ENCODE measurements at regions not wholly inside any gene's neighbourhood (a gene's known extent, or its start where the extent isn't known, plus 50 kb on each side); places are given as distances from the start of the nearest gene placed in this dataset.

DNA sequence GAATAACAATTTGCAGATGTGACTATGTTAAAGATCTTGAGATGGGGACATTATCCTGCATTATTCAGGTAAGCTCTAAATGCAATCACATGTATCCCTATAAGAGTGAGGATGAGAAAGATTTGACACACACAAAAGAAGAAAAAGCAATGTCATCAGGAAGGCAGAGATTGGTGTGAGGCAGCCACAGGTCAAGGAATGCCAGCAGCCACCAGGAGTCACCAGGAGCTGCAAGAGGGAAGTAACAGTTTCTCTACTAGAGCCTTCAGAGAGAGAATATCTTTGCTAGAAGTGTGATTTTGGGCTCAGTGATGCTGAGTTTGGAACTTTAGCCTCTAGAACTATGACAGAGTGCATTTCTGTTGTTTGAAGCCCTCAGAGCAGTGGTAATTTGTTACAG, 700.3 kb upstream of the SEMA3D start:
- TF ChIP-seq, protein P1, sequence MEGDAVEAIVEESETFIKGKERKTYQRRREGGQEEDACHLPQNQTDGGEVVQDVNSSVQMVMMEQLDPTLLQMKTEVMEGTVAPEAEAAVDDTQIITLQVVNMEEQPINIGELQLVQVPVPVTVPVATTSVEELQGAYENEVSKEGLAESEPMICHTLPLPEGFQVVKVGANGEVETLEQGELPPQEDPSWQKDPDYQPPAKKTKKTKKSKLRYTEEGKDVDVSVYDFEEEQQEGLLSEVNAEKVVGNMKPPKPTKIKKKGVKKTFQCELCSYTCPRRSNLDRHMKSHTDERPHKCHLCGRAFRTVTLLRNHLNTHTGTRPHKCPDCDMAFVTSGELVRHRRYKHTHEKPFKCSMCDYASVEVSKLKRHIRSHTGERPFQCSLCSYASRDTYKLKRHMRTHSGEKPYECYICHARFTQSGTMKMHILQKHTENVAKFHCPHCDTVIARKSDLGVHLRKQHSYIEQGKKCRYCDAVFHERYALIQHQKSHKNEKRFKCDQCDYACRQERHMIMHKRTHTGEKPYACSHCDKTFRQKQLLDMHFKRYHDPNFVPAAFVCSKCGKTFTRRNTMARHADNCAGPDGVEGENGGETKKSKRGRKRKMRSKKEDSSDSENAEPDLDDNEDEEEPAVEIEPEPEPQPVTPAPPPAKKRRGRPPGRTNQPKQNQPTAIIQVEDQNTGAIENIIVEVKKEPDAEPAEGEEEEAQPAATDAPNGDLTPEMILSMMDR (IDR thresholded peaks at IDR 0.05; ENCODE audit: low read depth, low read length) = no peak
- DNase-seq (ENCODE audit: extremely low read depth, low read depth) = no peak

DNA sequence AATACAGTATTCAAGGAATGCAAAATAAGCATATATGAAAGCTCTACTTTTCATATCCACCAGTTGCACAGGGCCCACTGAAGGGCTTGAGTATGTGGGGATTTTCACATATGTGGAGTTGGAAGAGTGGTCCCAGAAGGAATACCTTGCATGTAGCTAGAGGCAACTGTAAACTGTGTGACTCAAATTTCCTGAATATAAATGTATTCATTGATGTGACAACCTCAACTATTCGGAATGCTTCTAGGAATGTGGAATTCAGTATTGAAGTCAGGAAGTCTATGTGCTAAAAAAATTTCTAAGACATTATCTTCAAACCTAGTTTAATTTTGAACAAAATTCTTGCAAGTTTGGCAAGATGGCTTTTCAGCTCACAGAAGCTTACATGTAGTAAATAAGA, 695.5 kb upstream of the SEMA3D start:
- no peak for DNase-seq (ENCODE audit: extremely low read depth, low read depth)
- TF ChIP-seq, protein P1 (IDR thresholded peaks at IDR 0.05; ENCODE audit: low read depth, low read length) = no peak

DNA sequence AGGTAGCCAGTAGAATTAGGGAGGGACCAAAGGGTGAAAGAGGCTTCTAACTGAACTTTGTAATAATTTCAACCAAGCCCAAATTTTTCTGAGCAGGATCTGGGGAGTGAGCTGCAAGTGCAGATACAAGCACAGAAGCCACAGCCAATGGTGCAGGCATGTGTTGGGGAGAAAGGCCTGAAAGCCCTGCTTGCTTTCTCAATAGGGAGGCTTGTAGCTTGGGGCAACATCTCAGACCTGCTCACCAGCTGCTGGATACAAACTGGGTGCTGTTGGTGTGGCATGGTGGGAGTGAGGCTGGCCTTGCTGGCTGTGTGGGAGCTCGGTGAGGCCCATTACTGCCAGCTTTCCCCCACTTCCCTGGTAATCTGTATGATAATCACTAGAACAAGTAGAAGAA, 688.5 kb upstream of the SEMA3D start:
- TF ChIP-seq, protein P1 (IDR thresholded peaks at IDR 0.05; ENCODE audit: low read depth, low read length) = no peak
- no peak for DNase-seq (ENCODE audit: extremely low read depth, low read depth)

DNA sequence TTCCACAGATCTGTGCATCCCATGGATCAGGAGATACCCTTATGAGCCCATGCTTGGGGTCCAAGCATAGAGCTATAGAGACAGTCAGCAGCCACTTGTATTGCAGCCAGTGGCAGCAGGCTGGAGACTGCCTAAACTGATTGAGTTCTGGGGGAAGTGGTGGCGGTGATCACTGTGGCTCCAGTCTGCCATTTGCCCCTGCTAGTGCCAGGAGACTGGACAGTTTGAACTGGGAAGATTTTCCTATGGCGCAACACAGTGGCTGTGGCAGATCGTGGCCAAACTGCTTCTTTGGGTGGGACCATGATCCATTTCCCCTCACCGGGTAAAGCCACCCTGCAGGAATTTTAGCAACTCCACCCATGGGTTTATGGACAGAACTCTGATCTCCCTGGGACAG, 679.7 kb upstream of the SEMA3D start:
- DNase-seq (ENCODE audit: extremely low read depth, low read depth) = no peak
- TF ChIP-seq, protein P1 (IDR thresholded peaks at IDR 0.05; ENCODE audit: low read depth, low read length) = no peak

DNA sequence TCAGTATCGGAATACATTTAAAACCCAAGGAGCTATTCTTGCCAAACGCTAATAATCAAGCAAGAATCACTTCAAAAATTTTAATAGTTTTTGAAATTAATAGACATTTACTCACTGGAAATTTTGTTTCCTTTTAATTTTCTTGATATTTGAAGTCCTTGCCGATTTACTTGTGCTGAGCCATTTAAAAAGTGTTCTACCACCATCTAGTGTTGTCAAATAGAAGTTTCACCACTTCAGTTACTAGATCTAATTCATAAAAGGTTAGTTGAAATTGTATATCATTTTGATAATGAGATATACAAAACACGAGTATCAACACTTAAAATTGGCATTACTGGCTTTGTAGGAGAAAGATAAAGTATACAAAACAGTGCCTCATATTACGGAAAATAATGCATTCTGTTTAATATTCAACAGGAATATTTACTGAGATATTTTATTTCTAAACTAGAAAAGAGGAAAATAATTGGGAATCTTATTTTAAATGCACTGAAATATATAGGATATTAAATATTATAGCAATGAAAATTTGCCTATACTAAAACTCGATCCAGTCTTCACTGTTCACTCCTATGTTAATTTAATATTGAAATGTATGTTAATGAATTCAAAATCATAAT, 664.8 kb upstream of the SEMA3D start:
- TF ChIP-seq, protein P1 (IDR thresholded peaks at IDR 0.05; ENCODE audit: low read depth, low read length) = peak; percentile 50

DNA sequence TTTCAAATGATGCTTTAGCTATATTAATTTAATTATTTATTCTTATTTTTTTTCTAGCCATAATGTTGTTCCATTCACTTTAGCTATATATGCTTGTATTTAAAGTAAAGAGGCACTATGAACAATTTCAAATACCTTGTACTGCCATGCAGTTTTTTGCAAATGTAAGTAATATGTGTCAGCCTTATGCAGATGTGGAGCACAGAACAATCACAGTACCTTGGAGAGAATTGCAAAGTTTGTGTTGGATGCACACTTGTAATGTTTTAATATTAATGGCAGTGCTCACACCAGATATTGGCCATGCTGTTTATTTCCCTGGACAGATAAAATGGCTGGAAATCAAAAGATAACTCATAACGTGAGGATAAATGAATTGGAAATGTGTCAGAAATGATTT, 663.5 kb upstream of the SEMA3D start:
- TF ChIP-seq, protein P1 (IDR thresholded peaks at IDR 0.05; ENCODE audit: low read depth, low read length) = no peak
- no peak for DNase-seq (ENCODE audit: extremely low read depth, low read depth)

More for the DNA sequence above, 664.8 kb upstream of the SEMA3D start:
- DNase-seq (ENCODE audit: extremely low read depth, low read depth) = peak; percentile 49

DNA sequence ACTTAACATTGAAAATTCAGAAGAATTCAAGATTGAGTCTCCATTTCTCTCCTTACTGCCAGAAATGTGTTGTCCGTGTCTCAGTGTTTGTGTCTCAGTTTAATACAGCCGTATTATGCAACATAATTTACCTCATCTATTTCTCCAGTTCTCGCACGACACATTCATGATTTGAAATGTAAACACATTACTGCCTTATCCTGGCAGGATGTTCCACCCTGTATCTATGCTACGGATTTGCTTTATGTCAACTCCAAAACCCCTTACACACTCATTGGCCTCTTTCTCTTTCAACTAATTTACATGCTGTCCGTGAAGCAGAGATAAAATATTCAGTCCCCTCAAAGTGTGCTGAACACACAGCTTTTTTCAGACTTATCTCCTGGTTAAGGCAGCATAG, 653.7 kb upstream of the SEMA3D start:
- peak; percentile 20 for DNase-seq (ENCODE audit: extremely low read depth, low read depth)
- TF ChIP-seq, protein P1 (IDR thresholded peaks at IDR 0.05; ENCODE audit: low read depth, low read length) = no peak

Measured in AG09319 (cell line).